Endodermal cell (in vitro differentiated cells): ENCODE measurements at regions not wholly inside any gene's neighbourhood (a gene's known extent, or its start where the extent isn't known, plus 50 kb on each side); places are given as distances from the start of the nearest gene placed in this dataset.
"Not testable (repeated sequence)": the region's sequence is repeated elsewhere in the genome, so short reads cannot be mapped to it uniquely, and the experiment has no call there.

Source experiments
- DNase-seq: peaks from one replicate; pipeline ENCODE4 v3.0.0-alpha.2; 2017
- H3K27ac ChIP-seq: 2 replicates; pipeline ENCODE4 v1.5.1; 2013; ENCODE audit warnings: mild to moderate bottlenecking, low read depth, low read length, moderate library complexity
- H3K27me3 ChIP-seq: 2 replicates; pipeline ENCODE4 v1.6.1; 2013; ENCODE audit warnings: mild to moderate bottlenecking, low read length, moderate library complexity; ENCODE audit not compliant: insufficient read depth, control insufficient read depth, poor library complexity, severe bottlenecking
- H3K36me3 ChIP-seq: 2 replicates; pipeline ENCODE4 v1.7.0; 2013; ENCODE audit warnings: mild to moderate bottlenecking, low read length, moderate library complexity; ENCODE audit not compliant: control insufficient read depth, insufficient read depth
- H3K4me1 ChIP-seq: one replicate; pipeline ENCODE4 v1.7.0; 2013; ENCODE audit warnings: low read length; ENCODE audit not compliant: control insufficient read depth, insufficient read depth
- H3K4me3 ChIP-seq: 2 replicates; pipeline ENCODE4 v1.5.1; 2013; ENCODE audit warnings: mild to moderate bottlenecking, low read length, moderate library complexity
- H3K9ac ChIP-seq: 2 replicates; pipeline ENCODE4 v1.6.1; 2013; ENCODE audit warnings: mild to moderate bottlenecking, low read length, moderate library complexity; ENCODE audit not compliant: poor library complexity, severe bottlenecking; ENCODE audit errors: extremely low read depth
- H3K9me3 ChIP-seq: 2 replicates; pipeline ENCODE4 v1.6.1; 2013; ENCODE audit warnings: mild to moderate bottlenecking, low read length, moderate library complexity; ENCODE audit not compliant: control insufficient read depth
- H3K27ac Mint-ChIP-seq: 2 replicates; pipeline ENCODE4 v1.8.0; 2020; ENCODE audit warnings: mixed read lengths
- H3K27me3 Mint-ChIP-seq: 2 replicates; pipeline ENCODE4 v1.8.0; 2021; ENCODE audit warnings: mild to moderate bottlenecking, mixed read lengths; ENCODE audit not compliant: insufficient read depth
- H3K36me3 Mint-ChIP-seq: 2 replicates; pipeline ENCODE4 v1.8.0; 2020; ENCODE audit warnings: low read depth, mixed read lengths
- H3K4me1 Mint-ChIP-seq: 2 replicates; pipeline ENCODE4 v1.8.0; 2020; ENCODE audit warnings: mixed read lengths
- H3K4me3 Mint-ChIP-seq: 2 replicates; pipeline ENCODE4 v1.8.0; 2020; ENCODE audit warnings: mild to moderate bottlenecking, moderate library complexity, mixed read lengths
- H3K9me3 Mint-ChIP-seq: 2 replicates; pipeline ENCODE4 v1.8.0; 2020; ENCODE audit warnings: mild to moderate bottlenecking, mixed read lengths
- CTCF ChIP-seq: fragments of 200-600 bp; sonication (generic); conservative IDR thresholded peaks from 2 replicates; pipeline ENCODE4 v1.5.0; 2021; ENCODE audit warnings: antibody characterized with exemption, mild to moderate bottlenecking
- WGBS, 2 experiments: methylation state at CpG; one replicate each; pipeline versions ENCODE4 v1.1.5 to v1.1.7; 2013; ENCODE audit warnings: missing lambda C conversion rate in 2 of 2, mixed read lengths in 1 of 2; ENCODE audit not compliant: insufficient coverage in 1 of 2, insufficient read length in 1 of 2; 5-methylcytosine and 5-hydroxymethylcytosine counted together

GRCh38 chr2:239829326-239829725 is 195.8 kb downstream of the NDUFA10 start:
- peaks cover 6% of the 10 kb centered on the region for H3K27me3 ChIP-seq
- peaks cover 7% of the 10 kb centered on the region for H3K4me1 ChIP-seq
- H3K4me3 Mint-ChIP-seq = no peak overlapping the region
- 86 to 93% methylated on average over 12 to 15 of the region's 15 CpGs for WGBS, 2 experiments
- no peak for TF ChIP-seq CTCF
- no peak overlapping the region for H3K27ac Mint-ChIP-seq
- H3K27me3 Mint-ChIP-seq = peaks cover 20% of the 10 kb centered on the region
- peaks cover 18% of the 10 kb centered on the region for H3K4me1 Mint-ChIP-seq
- H3K36me3 ChIP-seq = no peaks in the 10 kb centered on the region
- no peaks in the 10 kb centered on the region for H3K9me3 ChIP-seq
- peak; percentile 19 for DNase-seq
- H3K4me3 ChIP-seq = no peak overlapping the region
- no peaks in the 10 kb centered on the region for H3K9me3 Mint-ChIP-seq
- H3K36me3 Mint-ChIP-seq = no peaks in the 10 kb centered on the region
- no peak overlapping the region for H3K9ac ChIP-seq
- no peak overlapping the region for H3K27ac ChIP-seq

GRCh38 chr2:239828973-239829275 is 196.2 kb downstream of the NDUFA10 start:
- not testable (repeated sequence) for H3K9me3 ChIP-seq

GRCh38 chr2:239828192-239828972 is 196.8 kb downstream of the NDUFA10 start:
- Histone ChIP-seq H3K4me3 (no peak overlapping the region), H3K9me3 (no peaks in the 10 kb centered on the region), H3K27me3 (peaks cover 6% of the 10 kb centered on the region), H3K27ac (no peak overlapping the region), H3K36me3 (no peaks in the 10 kb centered on the region), H3K9ac (no peak overlapping the region), H3K4me1 (peaks cover 7% of the 10 kb centered on the region)
- H3K4me1 Mint-ChIP-seq = peaks cover 19% of the 10 kb centered on the region
- DNase-seq = peak; percentile 44
- no peaks in the 10 kb centered on the region for H3K9me3 Mint-ChIP-seq
- H3K27ac Mint-ChIP-seq = no peak overlapping the region
- no peaks in the 10 kb centered on the region for H3K36me3 Mint-ChIP-seq
- no peak for TF ChIP-seq CTCF
- H3K4me3 Mint-ChIP-seq = no peak overlapping the region
- WGBS, 2 experiments = 80 to 93% methylated on average over 10 to 20 of the region's 20 CpGs
- peaks cover 16% of the 10 kb centered on the region for H3K27me3 Mint-ChIP-seq

More at GRCh38 chr2:239828973-239829275, 196.2 kb downstream of the NDUFA10 start:
- not testable (repeated sequence) for H3K36me3 Mint-ChIP-seq, H3K27me3 ChIP-seq, DNase-seq, H3K9ac ChIP-seq, H3K27ac ChIP-seq, H3K4me1 ChIP-seq, H3K27ac Mint-ChIP-seq, H3K4me3 Mint-ChIP-seq, H3K9me3 Mint-ChIP-seq, H3K36me3 ChIP-seq, H3K4me3 ChIP-seq
- WGBS, 2 experiments = 86% methylated on average over 7 to 12 of the region's 12 CpGs
- peaks cover 19% of the 10 kb centered on the region for H3K4me1 Mint-ChIP-seq
- H3K27me3 Mint-ChIP-seq = peaks cover 17% of the 10 kb centered on the region

- Mint-ChIP-seq H3K9me3 (no peaks in the 10 kb centered on the region), H3K4me1 (peaks cover 19% of the 10 kb centered on the region), H3K27ac (no peak overlapping the region), H3K27me3 (peaks cover 9% of the 10 kb centered on the region), H3K4me3 (no peak overlapping the region), H3K36me3 (no peaks in the 10 kb centered on the region)
- 92 to 100% methylated on average over 4 to 11 of the region's 11 CpGs for WGBS, 2 experiments
- Histone ChIP-seq H3K9me3 (no peaks in the 10 kb centered on the region), H3K27me3 (peaks cover 6% of the 10 kb centered on the region), H3K9ac (no peak overlapping the region), H3K36me3 (no peaks in the 10 kb centered on the region), H3K4me3 (no peak overlapping the region), H3K4me1 (peaks cover 7% of the 10 kb centered on the region), H3K27ac (no peak overlapping the region)
- no peak for DNase-seq
- TF ChIP-seq CTCF = no peak
These were observed 197.6 kb downstream of the NDUFA10 start for GRCh38 chr2:239827523-239827890.
